Neutrophil (primary cell): ENCODE measurements at regions not wholly inside any gene's neighbourhood (a gene's known extent, or its start where the extent isn't known, plus 50 kb on each side); places are given as distances from the start of the nearest gene placed in this dataset.

ENCODE experiments used
- H3K27ac ChIP-seq: fragments of 200-600 bp; sonication (generic); 2 replicates; pipeline ENCODE4 v1.5.1; 2016; ENCODE audit warnings: mild to moderate bottlenecking, moderate library complexity
- H3K27me3 ChIP-seq: fragments of 200-600 bp; sonication (generic); 2 replicates; pipeline ENCODE4 v1.6.0; 2016; ENCODE audit warnings: mild to moderate bottlenecking
- H3K36me3 ChIP-seq: fragments of 200-600 bp; sonication (generic); 2 replicates; pipeline ENCODE4 v1.5.1; 2017
- H3K4me1 ChIP-seq, 2 experiments: fragments of 200-600 bp in 1 of 2; sonication (generic) in 1 of 2; 1 replicate in 1 of 2; 2 replicates in 1 of 2; pipeline versions ENCODE4 v1.5.1 to v1.6.1; 2013 to 2016; ENCODE audit warnings: low read depth in 1 of 2, low read length in 1 of 2, mild to moderate bottlenecking in 1 of 2, moderate library complexity in 1 of 2; ENCODE audit not compliant: control insufficient read depth in 1 of 2, insufficient read depth in 1 of 2
- H3K4me3 ChIP-seq, 2 experiments: fragments of 200-600 bp in 1 of 2; sonication (generic) in 1 of 2; 1 replicate in 1 of 2; 2 replicates in 1 of 2; pipeline ENCODE4 v1.5.1; 2013 to 2016; ENCODE audit warnings: low read depth in 1 of 2, low read length in 1 of 2, mild to moderate bottlenecking in 1 of 2, moderate library complexity in 1 of 2
- H3K9me3 ChIP-seq: fragments of 200-600 bp; sonication (generic); 2 replicates; pipeline ENCODE4 v1.5.1; 2016
- TF ChIP-seq, protein P1 (sequence below): fragments of 200-600 bp; sonication (generic); IDR thresholded peaks from 2 replicates; pipeline ENCODE4 v1.5.1; 2016; ENCODE audit warnings: antibody characterized with exemption

DNA sequence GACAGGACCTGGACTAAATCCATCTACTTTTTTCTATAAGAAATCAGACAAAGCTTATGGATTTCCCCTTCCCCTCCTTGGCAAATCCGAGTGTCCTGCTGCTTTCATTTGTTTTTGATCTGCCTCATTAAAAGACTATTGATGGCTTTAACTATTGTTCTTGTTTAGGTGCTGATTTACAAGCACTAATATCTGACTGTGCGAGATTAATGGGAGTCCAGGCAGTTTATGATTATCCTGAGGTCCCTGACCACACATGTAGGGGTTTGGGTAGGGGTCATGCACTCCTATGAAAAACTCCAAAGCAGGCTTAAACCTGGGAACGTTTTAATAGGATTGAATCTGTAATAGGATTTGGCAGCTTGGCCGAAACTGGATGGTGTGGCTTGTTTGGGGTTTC lies 317.5 kb upstream of the POU3F2 start:
- no peak overlapping the region for H3K27ac ChIP-seq
- H3K4me1 ChIP-seq: no peaks in the 10 kb centered on the region
- H3K9me3 ChIP-seq: no peaks in the 10 kb centered on the region
- H3K36me3 ChIP-seq: no peaks in the 10 kb centered on the region
- no peak overlapping the region for H3K4me3 ChIP-seq
- TF ChIP-seq, protein P1, sequence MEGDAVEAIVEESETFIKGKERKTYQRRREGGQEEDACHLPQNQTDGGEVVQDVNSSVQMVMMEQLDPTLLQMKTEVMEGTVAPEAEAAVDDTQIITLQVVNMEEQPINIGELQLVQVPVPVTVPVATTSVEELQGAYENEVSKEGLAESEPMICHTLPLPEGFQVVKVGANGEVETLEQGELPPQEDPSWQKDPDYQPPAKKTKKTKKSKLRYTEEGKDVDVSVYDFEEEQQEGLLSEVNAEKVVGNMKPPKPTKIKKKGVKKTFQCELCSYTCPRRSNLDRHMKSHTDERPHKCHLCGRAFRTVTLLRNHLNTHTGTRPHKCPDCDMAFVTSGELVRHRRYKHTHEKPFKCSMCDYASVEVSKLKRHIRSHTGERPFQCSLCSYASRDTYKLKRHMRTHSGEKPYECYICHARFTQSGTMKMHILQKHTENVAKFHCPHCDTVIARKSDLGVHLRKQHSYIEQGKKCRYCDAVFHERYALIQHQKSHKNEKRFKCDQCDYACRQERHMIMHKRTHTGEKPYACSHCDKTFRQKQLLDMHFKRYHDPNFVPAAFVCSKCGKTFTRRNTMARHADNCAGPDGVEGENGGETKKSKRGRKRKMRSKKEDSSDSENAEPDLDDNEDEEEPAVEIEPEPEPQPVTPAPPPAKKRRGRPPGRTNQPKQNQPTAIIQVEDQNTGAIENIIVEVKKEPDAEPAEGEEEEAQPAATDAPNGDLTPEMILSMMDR: no peak
- no peaks in the 10 kb centered on the region for H3K27me3 ChIP-seq

GRCh38 chr6:98525860-98526259 lies 308.5 kb upstream of the POU3F2 start:
- no peaks in the 10 kb centered on the region for H3K9me3 ChIP-seq
- TF ChIP-seq, protein P1: no peak
- no peaks in the 10 kb centered on the region for H3K27me3 ChIP-seq
- no peak overlapping the region for H3K4me3 ChIP-seq
- H3K27ac ChIP-seq: no peak overlapping the region
- no peaks in the 10 kb centered on the region for H3K36me3 ChIP-seq
- no peaks in the 10 kb centered on the region for H3K4me1 ChIP-seq

DNA sequence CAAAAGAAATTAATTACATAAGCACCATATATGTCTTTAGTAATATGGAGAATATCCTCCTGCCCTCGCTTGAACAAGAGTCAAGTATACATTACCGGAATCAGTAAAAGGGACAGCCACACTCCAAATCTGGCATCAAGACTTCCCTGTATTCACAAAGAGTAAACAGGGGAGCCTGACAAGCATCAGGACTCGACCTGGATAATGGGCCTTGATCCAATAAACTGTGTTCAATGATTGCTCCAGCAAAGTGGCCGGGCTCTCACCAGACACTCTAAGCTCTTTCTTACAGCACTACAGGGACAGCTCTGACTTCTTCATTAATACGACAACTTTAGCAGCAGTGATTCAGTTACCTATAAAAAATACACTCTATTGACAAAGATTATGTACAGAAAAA lies 307.9 kb upstream of the POU3F2 start:
- H3K27ac ChIP-seq: no peak overlapping the region
- no peak overlapping the region for H3K4me3 ChIP-seq
- no peaks in the 10 kb centered on the region for H3K27me3 ChIP-seq
- no peaks in the 10 kb centered on the region for H3K36me3 ChIP-seq
- TF ChIP-seq, protein P1: no peak
- no peaks in the 10 kb centered on the region for H3K4me1 ChIP-seq
- H3K9me3 ChIP-seq: no peaks in the 10 kb centered on the region

DNA sequence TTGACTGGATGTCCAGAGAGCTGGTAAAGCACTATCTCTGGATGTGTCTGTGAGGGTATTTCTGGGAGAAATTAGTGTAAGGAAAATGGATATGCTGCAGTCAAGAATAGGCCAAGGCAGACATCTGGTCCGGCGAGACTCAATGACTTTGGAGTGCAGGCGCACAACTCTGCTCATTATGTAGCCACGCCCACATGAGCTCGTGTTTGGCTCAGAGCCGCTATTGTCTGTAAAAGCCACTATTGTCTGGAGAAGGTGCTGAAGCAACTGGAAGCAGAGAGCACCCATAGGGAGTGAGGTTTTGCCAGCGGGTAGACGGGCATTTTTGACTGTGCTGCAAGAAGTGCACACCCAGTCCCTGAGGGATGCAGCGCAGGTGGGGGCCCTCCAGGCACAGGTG lies 305.0 kb upstream of the POU3F2 start:
- TF ChIP-seq, protein P1: no peak
- Histone ChIP-seq H3K27me3 (no peaks in the 10 kb centered on the region), H3K4me3 (no peak overlapping the region), H3K4me1 (no peaks in the 10 kb centered on the region), H3K36me3 (no peaks in the 10 kb centered on the region), H3K27ac (no peak overlapping the region), H3K9me3 (no peaks in the 10 kb centered on the region)

DNA sequence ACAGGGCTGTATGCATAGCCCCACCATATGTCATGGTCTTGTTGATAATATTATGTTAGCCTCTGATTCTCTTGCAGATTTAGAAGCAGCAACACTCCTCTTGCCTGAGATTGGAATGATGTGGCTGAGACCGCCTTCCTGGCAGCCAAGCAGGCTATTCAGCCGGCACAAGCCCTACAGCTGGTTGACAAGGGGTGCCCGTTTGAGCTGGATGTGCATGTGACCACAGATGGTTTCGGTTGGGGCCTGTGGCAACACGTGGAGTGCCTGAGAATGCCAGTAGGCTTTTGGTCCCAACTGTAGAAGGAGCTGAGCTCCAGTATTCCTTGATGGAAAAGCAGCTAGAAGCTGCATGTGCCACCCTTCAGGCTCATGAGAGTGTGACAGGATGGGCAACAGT lies 303.6 kb upstream of the POU3F2 start:
- H3K27me3 ChIP-seq: no peaks in the 10 kb centered on the region
- no peaks in the 10 kb centered on the region for H3K4me1 ChIP-seq
- H3K9me3 ChIP-seq: no peaks in the 10 kb centered on the region
- no peaks in the 10 kb centered on the region for H3K36me3 ChIP-seq
- no peak overlapping the region for H3K4me3 ChIP-seq
- H3K27ac ChIP-seq: no peak overlapping the region
- TF ChIP-seq, protein P1: no peak

GRCh38 chr6:98532004-98532403 lies 302.4 kb upstream of the POU3F2 start:
- no peak overlapping the region for H3K27ac ChIP-seq
- H3K9me3 ChIP-seq: no peaks in the 10 kb centered on the region
- H3K4me3 ChIP-seq: no peak overlapping the region
- H3K4me1 ChIP-seq: no peaks in the 10 kb centered on the region
- TF ChIP-seq, protein P1: no peak
- no peaks in the 10 kb centered on the region for H3K27me3 ChIP-seq
- no peaks in the 10 kb centered on the region for H3K36me3 ChIP-seq
